Endodermal cell (in vitro differentiated cells): ENCODE measurements at regions not wholly inside any gene's neighbourhood (a gene's known extent, or its start where the extent isn't known, plus 50 kb on each side); places are given as distances from the start of the nearest gene placed in this dataset.
"Not testable (repeated sequence)": the region's sequence is repeated elsewhere in the genome, so short reads cannot be mapped to it uniquely, and the experiment has no call there.

Source experiments
- DNase-seq: peaks from one replicate; pipeline ENCODE4 v3.0.0-alpha.2; 2017
- H3K27ac ChIP-seq: 2 replicates; pipeline ENCODE4 v1.5.1; 2013; ENCODE audit warnings: mild to moderate bottlenecking, low read depth, low read length, moderate library complexity
- H3K27me3 ChIP-seq: 2 replicates; pipeline ENCODE4 v1.6.1; 2013; ENCODE audit warnings: mild to moderate bottlenecking, low read length, moderate library complexity; ENCODE audit not compliant: insufficient read depth, control insufficient read depth, poor library complexity, severe bottlenecking
- H3K36me3 ChIP-seq: 2 replicates; pipeline ENCODE4 v1.7.0; 2013; ENCODE audit warnings: mild to moderate bottlenecking, low read length, moderate library complexity; ENCODE audit not compliant: control insufficient read depth, insufficient read depth
- H3K4me1 ChIP-seq: one replicate; pipeline ENCODE4 v1.7.0; 2013; ENCODE audit warnings: low read length; ENCODE audit not compliant: control insufficient read depth, insufficient read depth
- H3K4me3 ChIP-seq: 2 replicates; pipeline ENCODE4 v1.5.1; 2013; ENCODE audit warnings: mild to moderate bottlenecking, low read length, moderate library complexity
- H3K9ac ChIP-seq: 2 replicates; pipeline ENCODE4 v1.6.1; 2013; ENCODE audit warnings: mild to moderate bottlenecking, low read length, moderate library complexity; ENCODE audit not compliant: poor library complexity, severe bottlenecking; ENCODE audit errors: extremely low read depth
- H3K9me3 ChIP-seq: 2 replicates; pipeline ENCODE4 v1.6.1; 2013; ENCODE audit warnings: mild to moderate bottlenecking, low read length, moderate library complexity; ENCODE audit not compliant: control insufficient read depth
- H3K27ac Mint-ChIP-seq: 2 replicates; pipeline ENCODE4 v1.8.0; 2020; ENCODE audit warnings: mixed read lengths
- H3K27me3 Mint-ChIP-seq: 2 replicates; pipeline ENCODE4 v1.8.0; 2021; ENCODE audit warnings: mild to moderate bottlenecking, mixed read lengths; ENCODE audit not compliant: insufficient read depth
- H3K36me3 Mint-ChIP-seq: 2 replicates; pipeline ENCODE4 v1.8.0; 2020; ENCODE audit warnings: low read depth, mixed read lengths
- H3K4me1 Mint-ChIP-seq: 2 replicates; pipeline ENCODE4 v1.8.0; 2020; ENCODE audit warnings: mixed read lengths
- H3K4me3 Mint-ChIP-seq: 2 replicates; pipeline ENCODE4 v1.8.0; 2020; ENCODE audit warnings: mild to moderate bottlenecking, moderate library complexity, mixed read lengths
- H3K9me3 Mint-ChIP-seq: 2 replicates; pipeline ENCODE4 v1.8.0; 2020; ENCODE audit warnings: mild to moderate bottlenecking, mixed read lengths
- CTCF ChIP-seq: fragments of 200-600 bp; sonication (generic); conservative IDR thresholded peaks from 2 replicates; pipeline ENCODE4 v1.5.0; 2021; ENCODE audit warnings: antibody characterized with exemption, mild to moderate bottlenecking
- WGBS, 2 experiments: methylation state at CpG; one replicate each; pipeline versions ENCODE4 v1.1.5 to v1.1.7; 2013; ENCODE audit warnings: missing lambda C conversion rate in 2 of 2, mixed read lengths in 1 of 2; ENCODE audit not compliant: insufficient coverage in 1 of 2, insufficient read length in 1 of 2; 5-methylcytosine and 5-hydroxymethylcytosine counted together

GRCh38 chr2:84129018-84129417 is 330.1 kb downstream of the SUCLG1 start:
- H3K27ac Mint-ChIP-seq, result no peak overlapping the region
- H3K9ac ChIP-seq, result no peak overlapping the region
- 73 to 96% methylated on average over 2 to 3 of the region's 4 CpGs for WGBS, 2 experiments
- no peak overlapping the region for H3K4me3 ChIP-seq
- H3K27ac ChIP-seq, result no peak overlapping the region
- H3K36me3 Mint-ChIP-seq, result no peaks in the 10 kb centered on the region
- H3K27me3 Mint-ChIP-seq, result no peaks in the 10 kb centered on the region
- no peaks in the 10 kb centered on the region for H3K4me1 ChIP-seq
- peaks cover 4% of the 10 kb centered on the region for H3K9me3 Mint-ChIP-seq
- H3K4me3 Mint-ChIP-seq, result no peak overlapping the region
- TF ChIP-seq CTCF, result no peak
- no peak for DNase-seq
- no peaks in the 10 kb centered on the region for H3K36me3 ChIP-seq
- H3K27me3 ChIP-seq, result peaks cover 24% of the 10 kb centered on the region
- no peaks in the 10 kb centered on the region for H3K4me1 Mint-ChIP-seq
- no peaks in the 10 kb centered on the region for H3K9me3 ChIP-seq

GRCh38 chr2:84127812-84128211 is 331.3 kb downstream of the SUCLG1 start:
- not testable (repeated sequence) for H3K27ac ChIP-seq, H3K9ac ChIP-seq, H3K4me1 Mint-ChIP-seq, DNase-seq, H3K27me3 Mint-ChIP-seq, H3K36me3 ChIP-seq, H3K4me3 ChIP-seq, H3K36me3 Mint-ChIP-seq, H3K27ac Mint-ChIP-seq, H3K4me1 ChIP-seq, H3K4me3 Mint-ChIP-seq, H3K9me3 Mint-ChIP-seq, H3K9me3 ChIP-seq
- peaks cover 36% of the 10 kb centered on the region for H3K27me3 ChIP-seq
- WGBS, 2 experiments, result 95 to 100% methylated on average over 5 to 8 of the region's 8 CpGs

GRCh38 chr2:84126530-84126929 is 332.6 kb downstream of the SUCLG1 start:
- H3K4me3 Mint-ChIP-seq, result no peak overlapping the region
- WGBS, 2 experiments, result 72 to 83% methylated on average over 3 of the region's 3 CpGs

More at GRCh38 chr2:84126530-84126929, 332.6 kb downstream of the SUCLG1 start:
- TF ChIP-seq CTCF, result no peak
- Mint-ChIP-seq H3K4me1 (no peaks in the 10 kb centered on the region), H3K27me3 (peaks cover 11% of the 10 kb centered on the region), H3K36me3 (no peaks in the 10 kb centered on the region), H3K9me3 (peaks cover 4% of the 10 kb centered on the region), H3K27ac (no peak overlapping the region)
- H3K36me3 ChIP-seq, result no peaks in the 10 kb centered on the region
- H3K4me3 ChIP-seq, result no peak overlapping the region
- H3K9me3 ChIP-seq, result no peaks in the 10 kb centered on the region
- no peaks in the 10 kb centered on the region for H3K4me1 ChIP-seq
- peaks cover 46% of the 10 kb centered on the region for H3K27me3 ChIP-seq
- DNase-seq, result no peak
- H3K9ac ChIP-seq, result no peak overlapping the region
- H3K27ac ChIP-seq, result no peak overlapping the region
